ENCODE measurements at regions not wholly inside any gene's neighbourhood (a gene's known extent, or its start where the extent isn't known, plus 50 kb on each side); places are given as distances from the start of the nearest gene placed in this dataset.

DNA sequence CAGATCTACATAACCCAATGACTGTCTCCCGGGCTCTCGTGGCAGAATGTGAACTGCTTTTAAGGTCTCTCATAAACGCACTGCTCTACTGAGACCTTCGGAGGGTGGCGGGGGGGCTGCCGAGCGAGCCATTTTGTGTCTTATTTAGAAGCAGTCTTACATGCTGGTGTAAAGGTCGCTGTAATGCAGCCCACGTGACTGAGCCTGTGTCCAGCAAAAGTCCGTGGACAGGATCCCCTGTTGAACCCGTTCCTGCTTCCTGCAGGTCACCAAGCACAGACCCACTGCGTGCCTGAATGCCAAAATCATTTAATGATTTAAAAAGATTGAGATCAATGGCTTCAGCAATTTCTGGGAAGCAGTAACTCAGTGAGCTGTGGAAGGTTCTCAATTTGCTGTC, 415.9 kb downstream of the BCOR start:
- Histone ChIP-seq H3K9me2 (ENCODE audit: insufficient read depth) (no peaks in the 10 kb centered on the region), H3K4me1 (ENCODE audit: control insufficient read depth in 1 of 2, insufficient read depth in 2 of 2, low read length in 2 of 2) (no peaks in the 10 kb centered on the region)
- RAD21 ChIA-PET (ENCODE audit: low non-redundant PET in 1 of 2, low total read pairs in 2 of 2, uncharacterized antibody in 2 of 2, unreplicated experiment in 2 of 2): no interaction called here

DNA sequence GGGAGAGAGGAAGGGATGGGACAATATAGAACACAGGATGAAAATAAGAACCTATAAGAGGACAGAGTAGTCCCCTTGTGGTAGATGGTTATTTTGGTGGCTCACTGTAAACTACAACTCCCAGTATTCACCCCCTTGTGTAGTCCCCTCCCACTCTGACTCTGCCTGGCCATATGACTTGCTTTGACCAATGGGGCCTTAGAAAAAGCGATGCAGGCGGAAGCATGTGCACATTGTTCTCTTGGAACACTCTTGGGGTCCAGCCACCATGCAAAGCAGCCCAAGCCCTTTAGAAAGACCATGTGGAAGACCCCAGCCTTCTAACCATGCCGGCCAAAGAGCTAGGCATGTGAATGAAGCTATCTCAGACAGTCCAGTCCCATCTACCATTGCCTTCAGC, 415.0 kb downstream of the BCOR start:
- CTCF ChIA-PET: no interaction called here
- Histone ChIP-seq H3K27ac (ENCODE audit: low read depth, low read length) (no peak overlapping the region), H3K9me3 (ENCODE audit: control insufficient read depth in 1 of 2, insufficient read depth in 1 of 2, low read depth in 1 of 2, low read length in 2 of 2) (no peaks in the 10 kb centered on the region), H3K27me3 (ENCODE audit: insufficient read depth, low read length) (no peaks in the 10 kb centered on the region), H3K4me3 (replicated peaks in 1 of 2; ENCODE audit: low read depth in 1 of 2, low read length in 2 of 2) (no peak overlapping the region), H3K79me2 (ENCODE audit: insufficient read depth, low read length) (no peaks in the 10 kb centered on the region), H3K36me3 (ENCODE audit: control insufficient read depth in 1 of 2, insufficient read depth in 2 of 2, low read length in 2 of 2) (no peaks in the 10 kb centered on the region), H3K4me2 (ENCODE audit: low read length) (no peak overlapping the region), H4K20me1 (ENCODE audit: insufficient read depth) (no peaks in the 10 kb centered on the region), H3K9me2 (ENCODE audit: insufficient read depth) (no peaks in the 10 kb centered on the region), H3K4me1 (ENCODE audit: control insufficient read depth in 1 of 2, insufficient read depth in 2 of 2, low read length in 2 of 2) (no peaks in the 10 kb centered on the region; a peak in 1 of 4 replicates), H3K9ac (ENCODE audit: low read length) (no peak overlapping the region), H2AFZ (ENCODE audit: low read depth, low read length, poor library complexity, severe bottlenecking) (no peak overlapping the region)
- BruUV-seq (replicated peaks): no TSS peak
- ATAC-seq: peak; percentile 94
- RAD21 ChIA-PET (ENCODE audit: low non-redundant PET in 1 of 2, low total read pairs in 2 of 2, uncharacterized antibody in 2 of 2, unreplicated experiment in 2 of 2): no interaction called here
- POLR2A ChIA-PET: no interaction called here
- peak; percentile 22 for DNase-seq (ENCODE audit: low read depth, low spot score)
- intact Hi-C loops (cut with micrococcal nuclease): no loop called here
- TF ChIP-seq CEBPB (IDR thresholded peaks at IDR 0.05; ENCODE audit: low read depth): no peak
- no peak for TF ChIP-seq CBX3 (IDR thresholded peaks at IDR 0.05; ENCODE audit: low read depth)
- no peak for TF ChIP-seq EGR1 (IDR thresholded peaks at IDR 0.05; ENCODE audit: low read depth)
- no peak for TF ChIP-seq EZH2 (IDR thresholded peaks at IDR 0.05)
- no peak for TF ChIP-seq TCF7L2 (IDR thresholded peaks at IDR 0.05; ENCODE audit: borderline replicate concordance, extremely low read depth, insufficient read depth, insufficient read length)
- TF ChIP-seq, protein P1, sequence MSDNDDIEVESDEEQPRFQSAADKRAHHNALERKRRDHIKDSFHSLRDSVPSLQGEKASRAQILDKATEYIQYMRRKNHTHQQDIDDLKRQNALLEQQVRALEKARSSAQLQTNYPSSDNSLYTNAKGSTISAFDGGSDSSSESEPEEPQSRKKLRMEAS (IDR thresholded peaks at IDR 0.05): peak; percentile 35; the same call in 1 of the 2 replicates
- TF ChIP-seq, protein P2, sequence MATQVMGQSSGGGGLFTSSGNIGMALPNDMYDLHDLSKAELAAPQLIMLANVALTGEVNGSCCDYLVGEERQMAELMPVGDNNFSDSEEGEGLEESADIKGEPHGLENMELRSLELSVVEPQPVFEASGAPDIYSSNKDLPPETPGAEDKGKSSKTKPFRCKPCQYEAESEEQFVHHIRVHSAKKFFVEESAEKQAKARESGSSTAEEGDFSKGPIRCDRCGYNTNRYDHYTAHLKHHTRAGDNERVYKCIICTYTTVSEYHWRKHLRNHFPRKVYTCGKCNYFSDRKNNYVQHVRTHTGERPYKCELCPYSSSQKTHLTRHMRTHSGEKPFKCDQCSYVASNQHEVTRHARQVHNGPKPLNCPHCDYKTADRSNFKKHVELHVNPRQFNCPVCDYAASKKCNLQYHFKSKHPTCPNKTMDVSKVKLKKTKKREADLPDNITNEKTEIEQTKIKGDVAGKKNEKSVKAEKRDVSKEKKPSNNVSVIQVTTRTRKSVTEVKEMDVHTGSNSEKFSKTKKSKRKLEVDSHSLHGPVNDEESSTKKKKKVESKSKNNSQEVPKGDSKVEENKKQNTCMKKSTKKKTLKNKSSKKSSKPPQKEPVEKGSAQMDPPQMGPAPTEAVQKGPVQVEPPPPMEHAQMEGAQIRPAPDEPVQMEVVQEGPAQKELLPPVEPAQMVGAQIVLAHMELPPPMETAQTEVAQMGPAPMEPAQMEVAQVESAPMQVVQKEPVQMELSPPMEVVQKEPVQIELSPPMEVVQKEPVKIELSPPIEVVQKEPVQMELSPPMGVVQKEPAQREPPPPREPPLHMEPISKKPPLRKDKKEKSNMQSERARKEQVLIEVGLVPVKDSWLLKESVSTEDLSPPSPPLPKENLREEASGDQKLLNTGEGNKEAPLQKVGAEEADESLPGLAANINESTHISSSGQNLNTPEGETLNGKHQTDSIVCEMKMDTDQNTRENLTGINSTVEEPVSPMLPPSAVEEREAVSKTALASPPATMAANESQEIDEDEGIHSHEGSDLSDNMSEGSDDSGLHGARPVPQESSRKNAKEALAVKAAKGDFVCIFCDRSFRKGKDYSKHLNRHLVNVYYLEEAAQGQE (IDR thresholded peaks at IDR 0.05; ENCODE audit: low read depth): no peak
- TF ChIP-seq FOSL1 (IDR thresholded peaks at IDR 0.05; ENCODE audit: low read depth): no peak
- no peak for TF ChIP-seq RAD21 (IDR thresholded peaks at IDR 0.05; ENCODE audit: low read depth)
- TF ChIP-seq POLR2A (IDR thresholded peaks at IDR 0.05; ENCODE audit: borderline replicate concordance, extremely low read depth, insufficient read depth, insufficient read length): no peak
- TF ChIP-seq SIN3A (IDR thresholded peaks at IDR 0.05; ENCODE audit: low read depth): no peak
- no peak for TF ChIP-seq SRF (IDR thresholded peaks at IDR 0.05; ENCODE audit: low read depth)
- TF ChIP-seq SP1 (IDR thresholded peaks at IDR 0.05; ENCODE audit: low read depth): peak; percentile 47
- no peak for TF ChIP-seq POLR2AphosphoS5 (IDR thresholded peaks at IDR 0.05; ENCODE audit: low read depth, low read length)

More for the DNA sequence above, 415.9 kb downstream of the BCOR start:
- DNase-seq (ENCODE audit: low read depth, low spot score) (no peak), ATAC-seq (no peak)
- no TSS peak for BruUV-seq (replicated peaks)
- Histone ChIP-seq H3K4me2 (ENCODE audit: low read length) (no peak overlapping the region), H3K27me3 (ENCODE audit: insufficient read depth, low read length) (no peaks in the 10 kb centered on the region), H3K9me3 (ENCODE audit: control insufficient read depth in 1 of 2, insufficient read depth in 1 of 2, low read depth in 1 of 2, low read length in 2 of 2) (no peaks in the 10 kb centered on the region), H3K9ac (ENCODE audit: low read length) (no peak overlapping the region), H3K79me2 (ENCODE audit: insufficient read depth, low read length) (no peaks in the 10 kb centered on the region), H2AFZ (ENCODE audit: low read depth, low read length, poor library complexity, severe bottlenecking) (no peak overlapping the region), H3K4me3 (replicated peaks in 1 of 2; ENCODE audit: low read depth in 1 of 2, low read length in 2 of 2) (no peak overlapping the region), H3K27ac (ENCODE audit: low read depth, low read length) (no peak overlapping the region), H3K36me3 (ENCODE audit: control insufficient read depth in 1 of 2, insufficient read depth in 2 of 2, low read length in 2 of 2) (no peaks in the 10 kb centered on the region), H4K20me1 (ENCODE audit: insufficient read depth) (no peaks in the 10 kb centered on the region)
- ChIA-PET POLR2A (no interaction called here), CTCF (no interaction called here)
- TF ChIP-seq FOSL1 (IDR thresholded peaks at IDR 0.05; ENCODE audit: low read depth): no peak
- TF ChIP-seq, protein P3, sequence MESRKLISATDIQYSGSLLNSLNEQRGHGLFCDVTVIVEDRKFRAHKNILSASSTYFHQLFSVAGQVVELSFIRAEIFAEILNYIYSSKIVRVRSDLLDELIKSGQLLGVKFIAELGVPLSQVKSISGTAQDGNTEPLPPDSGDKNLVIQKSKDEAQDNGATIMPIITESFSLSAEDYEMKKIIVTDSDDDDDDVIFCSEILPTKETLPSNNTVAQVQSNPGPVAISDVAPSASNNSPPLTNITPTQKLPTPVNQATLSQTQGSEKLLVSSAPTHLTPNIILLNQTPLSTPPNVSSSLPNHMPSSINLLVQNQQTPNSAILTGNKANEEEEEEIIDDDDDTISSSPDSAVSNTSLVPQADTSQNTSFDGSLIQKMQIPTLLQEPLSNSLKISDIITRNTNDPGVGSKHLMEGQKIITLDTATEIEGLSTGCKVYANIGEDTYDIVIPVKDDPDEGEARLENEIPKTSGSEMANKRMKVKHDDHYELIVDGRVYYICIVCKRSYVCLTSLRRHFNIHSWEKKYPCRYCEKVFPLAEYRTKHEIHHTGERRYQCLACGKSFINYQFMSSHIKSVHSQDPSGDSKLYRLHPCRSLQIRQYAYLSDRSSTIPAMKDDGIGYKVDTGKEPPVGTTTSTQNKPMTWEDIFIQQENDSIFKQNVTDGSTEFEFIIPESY (IDR thresholded peaks at IDR 0.05; ENCODE audit: extremely low read depth, insufficient replicate concordance, low read length): no peak
- TF ChIP-seq, protein P1 (IDR thresholded peaks at IDR 0.05): no peak
- no peak for TF ChIP-seq ZFX (IDR thresholded peaks at IDR 0.05)
- no peak for TF ChIP-seq CEBPB (IDR thresholded peaks at IDR 0.05; ENCODE audit: low read depth)
- intact Hi-C loops (cut with micrococcal nuclease): no loop called here

Measured in HCT116 (cell line).